HepG2 (cell line): ENCODE measurements at regions not wholly inside any gene's neighbourhood (a gene's known extent, or its start where the extent isn't known, plus 50 kb on each side); places are given as distances from the start of the nearest gene placed in this dataset.

Experiments used
- ATAC-seq: fragments of 200-7000 bp; cut with Tn5 transposase; 3 replicates; pipeline ENCODE4 v1.9.1; 2020; ENCODE audit warnings: mild to moderate bottlenecking, moderate library complexity
- BruUV-seq: library from RNA; stranded (reverse); fragments of 400-500 nt; replicated peaks from 2 replicates; lab custom pipeline; 2021; lab: Mats Ljungman, UMichigan
- CTCF ChIA-PET: fragments of 300-600 bp; formaldehyde crosslinking; extraction: SDS; loops from one replicate; lab custom pipeline; 2021; ENCODE audit warnings: low total read pairs, inconsistent platforms, low intra/inter-chr PET ratio; lab: Yijun Ruan, JAX
- POLR2A ChIA-PET: fragments of 350-600 bp; sonication (Branson Sonifier 250); formaldehyde crosslinking; loops from one replicate; lab custom pipeline; 2020; ENCODE audit warnings: antibody characterized with exemption, inconsistent platforms; lab: Yijun Ruan, JAX
- DNase-seq: peaks from one replicate; pipeline ENCODE4 v3.0.0-alpha.2; 2015; ENCODE audit warnings: low spot score
- FAIRE-seq: peaks from 3 replicates; lab custom pipeline; 2011; peaks lifted over from hg19 to GRCh38; lab: Jason Lieb, UNC
- H2AFZ ChIP-seq: one replicate; pipeline ENCODE4 v1.6.1; 2011; ENCODE audit warnings: low read length, inconsistent platforms
- H3K27ac ChIP-seq: fragments of 300-600 bp; 3 replicates; pipeline ENCODE4 v1.8.0; 2011; ENCODE audit warnings: mixed run types, mild to moderate bottlenecking, mixed read lengths, low read length, inconsistent platforms; ENCODE audit not compliant: insufficient read depth; ENCODE audit errors: extremely low read length
- H3K27me3 ChIP-seq, 2 experiments: fragments of 200-600 bp in 1 of 2; 2 replicates in 1 of 2; 3 replicates in 1 of 2; pipeline versions ENCODE4 v1.6.0 to v1.8.0; 2011; ENCODE audit warnings: low read length in 2 of 2, mild to moderate bottlenecking in 2 of 2, moderate library complexity in 2 of 2, inconsistent platforms in 1 of 2; ENCODE audit not compliant: insufficient read depth in 2 of 2, control insufficient read depth in 1 of 2
- H3K36me3 ChIP-seq, 2 experiments: fragments of 200-600 bp in 1 of 2; replicated peaks in 1 of 2; 2 replicates in 1 of 2; 3 replicates in 1 of 2; pipeline versions ENCODE4 v1.5.1 to v1.8.0; 2011; ENCODE audit warnings: low read length in 2 of 2, inconsistent platforms in 1 of 2; ENCODE audit not compliant: insufficient read depth in 2 of 2, control insufficient read depth in 1 of 2
- H3K4me1 ChIP-seq: 2 replicates; pipeline ENCODE4 v1.5.1; 2012; ENCODE audit warnings: low read length, inconsistent platforms; ENCODE audit not compliant: insufficient read depth
- H3K4me2 ChIP-seq: 2 replicates; pipeline ENCODE4 v1.6.0; 2011; ENCODE audit warnings: low read depth, low read length, inconsistent platforms
- H3K4me3 ChIP-seq, 3 experiments: fragments of 200-600 bp in 1 of 3; sonication (generic), shearing (Covaris generic) in 1 of 3; replicated peaks in 1 of 3; 2 replicates each; pipeline ENCODE4 v1.5.1; 2011 to 2016; ENCODE audit warnings: low read length in 3 of 3, inconsistent platforms in 2 of 3, low read depth in 2 of 3, mild to moderate bottlenecking in 2 of 3, control low read depth in 1 of 3, mixed read lengths in 1 of 3; ENCODE audit not compliant: insufficient read depth in 1 of 3
- H3K79me2 ChIP-seq: one replicate; pipeline ENCODE4 v1.6.1; 2011; ENCODE audit warnings: low read length, inconsistent platforms; ENCODE audit not compliant: insufficient read depth
- H3K9ac ChIP-seq: 2 replicates; pipeline ENCODE4 v1.6.0; 2011; ENCODE audit warnings: mild to moderate bottlenecking, low read depth, low read length, inconsistent platforms; ENCODE audit not compliant: insufficient read depth
- H3K9me3 ChIP-seq: 2 replicates; pipeline ENCODE4 v1.5.1; 2012; ENCODE audit warnings: mild to moderate bottlenecking, low read length
- H4K20me1 ChIP-seq: 2 replicates; pipeline ENCODE4 v1.6.0; 2011; ENCODE audit warnings: inconsistent platforms, mild to moderate bottlenecking, low read length, moderate library complexity; ENCODE audit not compliant: insufficient read depth
- AGO1 ChIP-seq: fragments of 200-400 bp; formaldehyde crosslinking; IDR thresholded peaks from 2 replicates; pipeline ENCODE4 v1.6.1; 2017; ENCODE audit warnings: mild to moderate bottlenecking, low read depth, low read length, moderate library complexity; ENCODE audit not compliant: poor library complexity, severe bottlenecking
- BRF2 ChIP-seq: sonication (generic); formaldehyde crosslinking; IDR thresholded peaks from 2 replicates; pipeline ENCODE4 v1.8.1; 2022; ENCODE audit warnings: mild to moderate bottlenecking, missing genetic modification reagents
- ERF ChIP-seq: IDR thresholded peaks from 2 replicates; pipeline ENCODE4 v1.6.1; 2018; ENCODE audit warnings: missing biosample characterization, missing genetic modification reagents
- FOSL2 ChIP-seq: sonication (generic); formaldehyde crosslinking; IDR thresholded peaks from 2 replicates; pipeline ENCODE4 v1.4.0; 2020; ENCODE audit warnings: missing genetic modification reagents
- FOXK2 ChIP-seq: fragments of 450-650 bp; IDR thresholded peaks from 2 replicates; pipeline ENCODE4 v1.6.1; 2016
- JUNB ChIP-seq: sonication (generic); formaldehyde crosslinking; IDR thresholded peaks from 2 replicates; pipeline ENCODE4 v1.8.0; 2022; ENCODE audit warnings: missing genetic modification reagents, mild to moderate bottlenecking, borderline replicate concordance
- NR1H2 ChIP-seq: sonication (generic); formaldehyde crosslinking; IDR thresholded peaks from 2 replicates; pipeline ENCODE4 v1.8.1; 2022; ENCODE audit warnings: low read depth, missing genetic modification reagents, borderline replicate concordance
- NR2F6 ChIP-seq, 2 experiments: IDR thresholded peaks; 2 replicates each; pipeline ENCODE4 v1.6.1; 2016; ENCODE audit warnings: antibody characterized with exemption in 1 of 2, mild to moderate bottlenecking in 1 of 2
- PAF1 ChIP-seq: IDR thresholded peaks from 2 replicates; pipeline ENCODE4 v1.6.1; 2016; ENCODE audit warnings: missing genetic modification reagents, missing compliant biosample characterization
- RFX1 ChIP-seq: fragments of 450-650 bp; IDR thresholded peaks from 2 replicates; pipeline ENCODE4 v1.6.1; 2017
- SIX4 ChIP-seq: sonication (generic); formaldehyde crosslinking; IDR thresholded peaks from 2 replicates; pipeline ENCODE4 v1.4.0; 2020; ENCODE audit warnings: missing genetic modification reagents
- SMAD9 ChIP-seq: sonication (generic); formaldehyde crosslinking; IDR thresholded peaks from 2 replicates; pipeline ENCODE4 v1.5.1; 2020; ENCODE audit warnings: mild to moderate bottlenecking, missing genetic modification reagents
- SNRNP70 ChIP-seq: fragments of 200-400 bp; formaldehyde crosslinking; IDR thresholded peaks from 2 replicates; pipeline ENCODE4 v1.6.1; 2017; ENCODE audit warnings: mild to moderate bottlenecking, low read depth, low read length, moderate library complexity
- TRAFD1 ChIP-seq: sonication (generic); formaldehyde crosslinking; IDR thresholded peaks from 2 replicates; pipeline ENCODE4 v1.5.1; 2020; ENCODE audit warnings: missing genetic modification reagents, mild to moderate bottlenecking, borderline replicate concordance
- ZBTB2 ChIP-seq: sonication (generic); formaldehyde crosslinking; IDR thresholded peaks from 2 replicates; pipeline ENCODE4 v1.8.0; 2022; ENCODE audit warnings: low read depth, missing genetic modification reagents
- ZFP90 ChIP-seq: sonication (generic); formaldehyde crosslinking; IDR thresholded peaks from 2 replicates; pipeline ENCODE4 v1.8.0; 2022; ENCODE audit warnings: missing genetic modification reagents, mild to moderate bottlenecking, inconsistent platforms, borderline replicate concordance
- ZNF710 ChIP-seq: sonication (generic); formaldehyde crosslinking; IDR thresholded peaks from 2 replicates; pipeline ENCODE4 v1.5.0; 2020; ENCODE audit warnings: mild to moderate bottlenecking, missing genetic modification reagents, borderline replicate concordance
- ZNF816 ChIP-seq: sonication (generic); formaldehyde crosslinking; IDR thresholded peaks from 2 replicates; pipeline ENCODE4 v1.8.0; 2022; ENCODE audit warnings: missing genetic modification reagents, mild to moderate bottlenecking, borderline replicate concordance
- in situ Hi-C: cut with HindIII; loops from 2 replicates; pipeline ENCODE4 v1.10.0; 2017; ENCODE audit warnings: low pct_unique_long_range_greater_than_20kb; ENCODE audit not compliant: extremely low pct_ligation_motif_present
- intact Hi-C: fragments of 100-400 bp; cut with micrococcal nuclease; formaldehyde crosslinking; loops from one replicate; pipeline ENCODE4 v1.10.0; 2022; ENCODE audit not compliant: unreplicated experiment

GRCh38 chr6:126131246-126131645 is 144.9 kb downstream of the TRMT11 start (continued):
- TF ChIP-seq ZNF710 (CRISPR knock-in tag) (no peak), AGO1 (no peak), SNRNP70 (no peak), FOSL2 (no peak), PAF1 (CRISPR knock-in tag) (no peak), ZNF816 (CRISPR knock-in tag) (no peak)

GRCh38 chr6:126133984-126134383 is 147.6 kb downstream of the TRMT11 start:
- no peaks in the 10 kb centered on the region for H3K27me3 ChIP-seq
- no peaks in the 10 kb centered on the region for H3K4me1 ChIP-seq
- ATAC-seq (no peak), FAIRE-seq (no peak), DNase-seq (no peak)
- no peak overlapping the region for H3K4me3 ChIP-seq
- no peak overlapping the region for H3K4me2 ChIP-seq
- CTCF ChIA-PET, result no interaction called here
- no peak overlapping the region for H3K9ac ChIP-seq
- H2AFZ ChIP-seq, result no peak overlapping the region
- no TSS peak for BruUV-seq
- no peaks in the 10 kb centered on the region for H3K79me2 ChIP-seq
- no peak overlapping the region for H3K27ac ChIP-seq
- POLR2A ChIA-PET, result no interaction called here
- H4K20me1 ChIP-seq, result no peaks in the 10 kb centered on the region
- in situ Hi-C loops (no loop called here), intact Hi-C loops (no loop called here)
- peaks cover 17% of the 10 kb centered on the region for H3K9me3 ChIP-seq
- H3K36me3 ChIP-seq, result peaks cover 4 to 12% of the 10 kb centered on the region in 2 experiments; a peak in 4 of 5 replicates
- no peak for TF ChIP-seq TRAFD1 (CRISPR knock-in tag)
- no peak for TF ChIP-seq SIX4
- no peak for TF ChIP-seq FOXK2
- TF ChIP-seq JUNB (CRISPR knock-in tag), result no peak
- TF ChIP-seq ZFP90, result no peak
- TF ChIP-seq ZBTB2 (CRISPR knock-in tag), result no peak
- TF ChIP-seq SMAD9, result no peak
- no peak for TF ChIP-seq BRF2
- TF ChIP-seq RFX1, result no peak
- TF ChIP-seq NR1H2 (CRISPR knock-in tag), result no peak
- no peak for TF ChIP-seq PAF1 (CRISPR knock-in tag)
- TF ChIP-seq NR2F6 (IDR thresholded peaks at IDR 0.05), result no peak
- TF ChIP-seq NR2F6 (CRISPR knock-in tag; IDR thresholded peaks at IDR 0.05), result no peak
- no peak for TF ChIP-seq ERF (CRISPR knock-in tag)
